HG03565 (cell line): ENCODE measurements at regions not wholly inside any gene's neighbourhood (a gene's known extent, or its start where the extent isn't known, plus 50 kb on each side); places are given as distances from the start of the nearest gene placed in this dataset.

Experiments used
- ATAC-seq: cut with Tn5 transposase; IDR thresholded peaks from one replicate; pipeline ENCODE4 v1.9.1; 2021; ENCODE audit warnings: mild to moderate bottlenecking, moderate library complexity; ENCODE audit not compliant: unreplicated experiment

DNA sequence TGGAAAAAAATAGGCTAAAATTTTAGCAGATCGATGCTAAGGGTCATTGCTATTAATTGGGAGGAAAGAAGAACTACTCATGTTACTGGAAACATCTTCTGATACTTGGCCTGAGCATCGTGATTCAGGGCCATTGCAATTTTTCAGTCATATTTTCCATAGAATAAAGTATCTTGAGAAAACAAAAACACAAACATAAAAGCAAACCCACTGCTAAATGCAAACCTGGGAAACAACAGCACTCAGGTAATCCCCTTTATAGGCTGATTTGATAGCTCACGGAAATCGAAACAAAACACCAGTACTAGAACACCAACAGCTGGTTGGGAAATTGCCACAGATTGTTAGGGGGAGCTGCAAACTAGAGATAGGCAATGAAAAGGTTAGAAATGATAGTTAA, 172.9 kb upstream of the ESRRG start:
- no peak for ATAC-seq

DNA sequence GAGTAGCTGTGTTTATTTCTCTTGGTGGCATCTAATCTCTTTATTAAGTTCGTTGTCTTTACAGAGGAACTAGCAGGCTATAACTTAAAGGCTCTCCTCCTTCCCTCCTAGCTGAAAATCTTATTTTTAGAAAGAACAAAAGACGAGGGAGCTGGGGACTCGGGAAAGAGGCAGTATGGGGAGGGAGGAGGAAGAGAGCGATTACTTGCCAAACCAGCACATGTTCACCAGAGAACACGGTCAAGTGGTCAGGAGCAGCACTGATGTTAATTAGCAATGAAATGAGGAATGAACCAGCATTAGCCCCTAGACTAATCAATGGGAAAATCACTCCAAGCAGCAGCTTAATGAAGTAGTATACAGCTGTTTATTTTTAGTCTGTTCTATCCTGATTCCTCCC, 171.3 kb upstream of the ESRRG start:
- ATAC-seq = no peak

DNA sequence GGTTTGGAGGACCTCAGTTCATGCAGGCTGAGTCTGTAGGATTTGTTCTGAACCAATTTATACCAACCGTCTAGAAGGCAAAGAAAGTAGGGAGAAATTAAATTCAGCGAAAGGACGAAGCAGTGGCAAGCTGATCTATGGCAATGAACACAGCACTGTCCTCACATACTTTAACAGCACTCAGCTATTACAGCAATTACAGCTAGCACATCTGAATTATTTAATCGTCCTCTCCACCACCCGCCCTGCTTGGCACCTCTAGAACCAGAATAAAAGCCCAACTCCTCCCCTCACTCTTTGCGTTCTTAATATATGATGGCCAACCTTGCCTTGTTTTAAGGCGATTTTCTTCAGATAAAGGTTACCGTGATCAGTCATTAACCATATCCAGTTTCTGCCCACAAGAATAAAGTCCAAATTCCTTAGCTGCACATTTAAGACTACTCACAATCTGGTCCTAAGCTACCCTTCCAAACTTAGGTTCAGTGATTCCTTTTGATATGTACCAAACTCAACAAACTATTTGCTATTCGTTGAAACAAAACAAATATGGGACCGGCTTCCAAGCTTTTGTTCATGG, 169.4 kb upstream of the ESRRG start:
- ATAC-seq = no peak

DNA sequence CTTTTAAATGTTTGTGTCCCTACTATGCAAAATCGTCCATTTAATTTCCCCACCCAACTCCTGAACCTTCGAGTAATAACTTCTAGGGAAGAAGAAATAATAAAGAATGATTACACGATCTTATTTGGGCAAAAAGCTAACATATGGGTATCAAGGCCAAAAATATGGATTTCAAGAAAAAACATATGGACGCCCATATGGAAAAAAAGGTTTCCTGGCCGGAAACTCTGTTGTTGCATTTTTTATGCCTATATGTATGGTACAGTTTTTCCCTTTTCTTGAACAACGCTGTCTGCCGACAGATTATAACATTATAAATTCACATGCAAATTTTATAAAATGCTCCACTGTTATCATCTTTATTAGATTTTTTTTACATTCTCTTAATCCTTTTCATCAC, 167.6 kb upstream of the ESRRG start:
- no peak for ATAC-seq

DNA sequence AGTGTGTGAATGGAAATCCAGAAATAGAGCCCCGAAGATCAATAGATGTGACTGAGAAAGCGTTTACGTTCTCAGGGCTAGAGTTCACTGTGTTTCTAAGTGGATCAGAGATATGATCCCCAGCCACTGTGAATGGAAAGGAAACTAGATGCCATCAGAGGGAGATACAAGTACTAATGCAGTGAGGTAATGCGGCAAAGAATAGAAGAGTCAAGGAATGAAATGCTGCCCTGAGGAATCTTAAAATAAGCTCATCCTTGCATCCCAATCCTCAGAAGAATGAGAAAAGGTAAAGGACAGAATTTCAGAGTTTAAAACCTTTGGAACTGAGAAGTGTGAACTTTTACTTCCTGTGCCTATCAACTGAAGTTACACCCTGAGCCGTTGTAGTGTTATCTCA, 165.5 kb upstream of the ESRRG start:
- ATAC-seq = no peak

DNA sequence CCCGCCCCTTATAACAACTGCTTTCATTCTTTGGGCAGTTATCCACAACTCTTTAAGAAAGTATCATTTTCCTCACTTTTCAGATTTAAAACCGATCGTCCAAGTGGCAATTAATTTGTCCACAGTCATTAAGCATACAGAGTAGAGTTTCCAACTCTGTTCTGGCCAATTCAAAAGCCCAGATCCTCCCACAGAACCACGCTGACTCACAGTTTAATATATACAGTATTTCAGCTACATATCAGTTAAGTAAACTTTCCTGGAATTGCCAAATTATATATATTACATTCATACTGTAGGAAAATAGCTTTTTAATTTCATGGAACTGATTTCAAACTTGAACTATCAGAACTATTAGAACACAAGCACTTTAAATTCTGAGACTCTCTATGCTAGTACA, 163.8 kb upstream of the ESRRG start:
- no peak for ATAC-seq

DNA sequence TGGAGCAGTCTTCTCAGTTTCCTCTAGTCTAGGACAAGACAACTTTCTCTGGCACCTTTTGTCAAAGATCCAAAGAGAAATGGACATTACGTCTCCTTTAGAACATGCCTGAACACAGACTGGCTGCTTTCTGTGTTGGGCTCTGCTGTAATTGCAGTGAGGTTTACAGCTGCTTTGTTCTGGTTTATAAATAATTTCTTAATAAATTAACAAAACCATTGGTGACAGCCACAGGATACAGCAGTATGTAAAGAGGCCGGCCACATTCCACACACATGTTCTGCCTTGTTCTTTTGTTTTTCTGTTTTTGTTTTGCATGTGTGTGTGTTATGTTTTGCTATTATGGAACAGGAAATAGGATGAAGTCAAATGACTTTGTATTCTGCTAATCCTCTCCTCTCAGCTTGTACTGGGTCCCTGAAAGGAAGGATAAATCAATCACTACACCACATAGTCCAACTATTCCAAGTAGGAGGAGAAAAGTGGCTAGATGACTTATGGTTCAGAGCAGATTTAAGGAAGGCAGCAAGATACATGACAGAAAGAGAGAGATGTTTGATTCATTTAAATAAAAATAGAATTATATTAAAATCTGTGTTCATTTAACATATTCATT, 161.5 kb upstream of the ESRRG start:
- no peak for ATAC-seq

DNA sequence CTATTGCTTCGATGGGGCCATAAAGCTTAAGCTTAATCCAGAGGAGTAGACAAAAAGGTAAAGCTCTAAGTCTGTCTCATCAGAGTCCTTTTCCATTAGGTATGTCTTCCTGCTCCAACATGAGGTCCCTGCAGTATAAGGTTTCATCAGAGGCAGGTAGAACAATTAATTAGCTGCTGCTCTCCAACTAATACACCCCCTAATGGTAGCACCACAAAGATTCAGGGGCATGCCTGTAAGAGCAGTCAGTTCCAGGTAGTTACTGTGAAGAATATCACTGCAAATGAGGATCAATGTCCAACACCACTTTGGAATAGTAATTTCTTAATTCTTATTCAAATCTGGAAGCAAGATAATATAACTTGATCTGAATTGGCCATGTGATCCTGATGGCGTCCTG, 160.3 kb upstream of the ESRRG start:
- no peak for ATAC-seq

DNA sequence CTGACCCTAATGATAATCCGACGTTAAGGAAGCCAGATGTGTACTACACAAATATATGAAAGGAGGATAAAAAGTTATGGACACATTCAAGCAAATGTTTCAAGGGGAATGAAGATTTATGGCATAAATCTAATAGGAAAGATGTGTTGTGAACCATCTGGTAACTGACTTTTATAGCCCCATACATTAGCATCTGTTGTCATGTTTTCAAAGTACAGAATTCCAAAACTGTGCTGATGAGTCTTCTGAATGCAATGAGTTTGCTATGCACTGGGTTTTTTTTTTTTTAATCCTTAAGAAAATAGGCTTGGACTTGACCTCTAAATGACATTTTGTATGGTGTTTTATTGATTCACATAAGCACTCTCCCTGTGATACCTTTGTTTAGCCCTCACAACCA, 158.5 kb upstream of the ESRRG start:
- ATAC-seq = no peak

DNA sequence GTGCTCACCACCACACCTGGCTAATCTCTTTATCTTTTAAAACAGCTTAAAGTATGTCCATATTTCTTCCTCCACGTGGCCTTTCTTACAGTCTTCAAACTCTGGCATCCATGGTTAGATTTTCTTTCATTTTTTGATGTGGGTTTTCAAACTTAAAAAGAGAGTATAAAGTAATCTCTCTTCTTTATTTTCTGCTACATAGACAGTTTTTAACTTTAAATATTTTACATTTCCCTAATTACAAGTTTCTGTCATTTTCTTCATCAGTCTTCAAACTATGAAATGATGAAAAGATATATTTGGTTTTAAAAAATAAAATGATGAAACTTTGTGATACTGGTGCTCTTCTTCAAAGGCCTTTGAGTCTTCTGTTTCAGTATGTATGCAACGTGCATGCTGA, 143.5 kb upstream of the ESRRG start:
- ATAC-seq = no peak

DNA sequence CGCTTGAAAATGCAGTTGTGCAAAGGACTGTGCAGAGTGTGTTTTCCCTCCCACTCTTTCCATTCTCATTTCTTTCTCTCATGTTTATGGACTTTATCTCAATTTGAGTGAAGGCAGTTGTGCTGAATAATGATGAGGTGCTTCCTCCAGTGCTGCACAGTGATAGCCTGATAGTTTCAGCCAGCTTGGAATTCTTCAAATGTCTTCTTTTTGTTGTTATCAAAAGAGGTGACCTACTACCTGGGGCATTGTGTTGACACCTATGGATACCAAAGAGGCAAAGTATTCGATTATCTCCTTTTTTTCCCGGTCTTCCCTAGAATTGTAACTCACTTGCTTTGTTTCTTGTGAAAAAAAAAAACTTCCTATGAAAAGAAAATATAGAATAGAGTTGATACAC, 132.6 kb upstream of the ESRRG start:
- no peak for ATAC-seq

DNA sequence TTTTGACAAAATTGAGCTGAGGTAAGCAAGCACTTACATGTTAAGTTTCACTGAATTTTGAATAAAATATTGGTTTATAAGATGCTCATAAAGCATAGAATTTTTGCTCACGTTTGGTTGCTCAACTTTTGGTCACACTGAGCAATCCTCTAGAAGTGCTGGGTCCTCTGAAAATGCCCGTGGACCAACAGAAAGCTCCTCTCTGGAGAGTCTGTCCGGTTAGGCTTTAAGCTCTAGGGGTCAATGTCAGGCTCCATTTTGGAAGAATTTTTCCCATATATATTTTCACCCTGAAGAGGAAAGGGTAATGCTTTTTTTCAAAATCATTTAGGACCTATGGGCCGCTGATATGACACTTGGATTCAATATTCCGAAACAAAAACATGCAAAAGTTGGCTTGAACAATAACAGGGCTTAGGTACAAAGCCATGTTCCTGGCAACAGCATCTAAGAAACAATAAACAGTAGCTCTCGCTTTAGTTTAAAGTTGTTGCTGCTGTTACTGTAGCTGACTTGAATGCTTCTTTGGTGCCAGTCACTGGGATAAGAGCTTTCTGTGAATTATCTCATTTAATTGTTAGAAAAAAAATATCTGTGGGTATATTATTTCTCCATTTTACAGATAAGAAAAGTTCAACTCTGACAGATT, 131.7 kb upstream of the ESRRG start:
- no peak for ATAC-seq

DNA sequence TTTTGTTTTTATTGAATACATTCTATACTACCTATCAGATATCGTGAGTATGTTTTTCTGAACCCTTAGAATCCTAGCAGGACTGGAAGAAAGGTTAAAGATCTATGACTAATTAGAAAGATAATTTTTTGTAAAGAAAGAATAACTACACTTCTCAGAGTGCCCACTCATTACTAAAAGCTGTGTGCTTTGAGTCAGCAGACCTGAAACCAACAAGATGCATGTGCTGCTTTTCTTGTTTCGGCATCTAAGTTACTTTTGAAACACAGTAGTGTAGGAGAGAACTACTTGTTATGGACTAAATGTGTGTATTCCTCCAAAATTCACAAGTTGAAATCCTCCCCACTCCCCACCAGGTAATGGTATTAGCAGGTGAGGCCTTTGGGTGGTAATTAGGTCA, 127.8 kb upstream of the ESRRG start:
- ATAC-seq = no peak

DNA sequence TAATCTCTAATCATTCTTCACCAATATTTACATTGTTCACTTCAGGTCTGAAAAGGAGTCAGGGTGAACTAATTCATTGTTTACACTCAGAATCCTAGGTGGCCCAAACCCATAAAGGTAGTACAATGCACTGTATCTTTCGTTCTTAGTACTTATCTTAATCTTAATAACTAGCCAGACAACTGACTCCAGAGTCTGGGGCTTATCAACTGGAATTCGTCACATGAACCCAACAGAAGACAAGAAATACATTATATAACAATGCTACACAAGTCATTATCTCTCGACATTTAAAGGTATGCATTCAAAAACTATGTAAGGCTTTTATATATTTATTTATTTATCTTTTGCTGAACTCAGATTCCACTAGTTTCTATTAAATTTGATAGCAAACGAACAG, 125.9 kb upstream of the ESRRG start:
- ATAC-seq = no peak

DNA sequence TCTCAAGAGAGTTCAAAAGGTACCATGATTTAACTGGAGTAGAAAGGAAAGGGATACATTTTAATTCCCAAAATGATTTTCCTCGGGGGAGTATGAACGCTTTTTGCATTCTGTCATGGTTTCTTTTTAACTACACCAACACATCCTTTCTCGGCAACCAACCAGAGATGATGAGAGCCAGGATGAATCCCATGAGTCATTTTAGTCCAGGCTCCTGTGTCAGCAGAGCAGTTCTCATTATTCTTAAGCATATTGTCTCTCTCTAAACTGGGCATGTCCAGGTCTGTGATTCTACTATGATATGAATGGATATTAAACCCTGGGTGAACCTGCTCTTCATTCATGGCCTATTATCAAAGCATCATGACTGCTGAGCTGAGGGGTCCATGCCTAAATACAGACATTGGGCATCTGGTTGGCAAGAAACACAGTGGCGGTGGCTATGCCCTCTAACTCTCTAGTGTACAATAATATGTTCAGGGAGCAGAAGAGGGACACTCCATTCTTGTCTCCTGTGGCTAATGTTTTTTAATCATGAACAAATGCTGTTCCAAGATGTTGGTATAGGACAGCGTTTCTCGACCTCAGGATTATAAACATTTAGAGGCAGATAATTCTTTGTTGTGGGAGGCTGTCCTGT, 124.3 kb upstream of the ESRRG start:
- ATAC-seq = no peak

DNA sequence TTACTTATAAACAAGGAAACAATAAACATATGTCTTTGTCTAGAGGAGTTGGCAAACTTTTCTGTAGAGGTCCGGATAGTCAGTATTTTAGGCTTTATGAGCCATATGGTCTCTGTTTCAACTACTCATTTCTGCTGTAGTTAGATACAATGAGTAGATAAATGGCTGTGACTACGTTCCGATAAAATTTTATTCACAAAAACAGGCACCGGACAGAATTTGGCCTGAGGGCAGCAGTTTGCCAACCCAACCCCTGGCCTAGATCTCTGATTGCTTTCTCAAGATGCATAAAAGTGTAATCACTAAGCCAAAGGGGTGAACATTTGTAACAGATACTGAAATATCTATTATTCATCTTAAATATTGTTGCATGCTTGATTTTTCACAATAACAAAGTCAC, 123.1 kb upstream of the ESRRG start:
- no peak for ATAC-seq

DNA sequence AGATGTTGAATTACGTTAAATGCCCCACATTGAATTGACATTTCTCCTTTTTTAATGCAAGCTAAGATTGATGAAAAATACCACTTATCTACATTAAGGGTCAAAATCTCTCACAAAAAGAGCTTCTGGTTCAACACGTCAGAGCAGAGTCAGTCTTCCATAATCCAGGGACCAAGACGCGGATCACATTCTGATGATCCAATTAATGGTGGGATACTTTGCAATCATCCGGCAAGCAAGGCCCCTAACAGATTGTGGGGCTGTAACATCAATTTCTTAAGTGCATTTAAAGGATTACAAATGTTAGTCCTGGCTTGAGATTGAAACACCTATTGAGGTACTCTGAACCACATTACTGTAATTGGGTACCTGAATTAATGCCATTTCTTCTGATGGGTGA, 120.2 kb upstream of the ESRRG start:
- no peak for ATAC-seq

DNA sequence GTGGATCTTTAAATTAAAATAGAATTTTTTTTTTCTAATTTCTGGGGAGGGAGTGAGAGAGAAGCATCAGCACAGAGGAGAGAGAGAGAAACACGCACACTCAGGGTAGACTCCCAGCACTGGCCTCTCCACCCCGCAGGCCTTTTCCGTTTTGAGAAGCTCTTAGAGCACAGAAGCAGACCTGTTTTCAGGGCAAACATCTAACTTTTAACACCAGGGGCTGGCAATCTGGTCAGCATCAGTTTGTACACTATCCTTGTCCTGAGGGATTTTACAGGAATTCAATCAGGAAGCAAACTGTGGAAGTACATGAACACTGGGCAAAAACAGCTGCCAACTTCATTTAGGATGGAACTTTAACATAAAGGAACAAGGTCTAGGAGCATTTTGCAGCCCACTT, 117.9 kb upstream of the ESRRG start:
- ATAC-seq = no peak

DNA sequence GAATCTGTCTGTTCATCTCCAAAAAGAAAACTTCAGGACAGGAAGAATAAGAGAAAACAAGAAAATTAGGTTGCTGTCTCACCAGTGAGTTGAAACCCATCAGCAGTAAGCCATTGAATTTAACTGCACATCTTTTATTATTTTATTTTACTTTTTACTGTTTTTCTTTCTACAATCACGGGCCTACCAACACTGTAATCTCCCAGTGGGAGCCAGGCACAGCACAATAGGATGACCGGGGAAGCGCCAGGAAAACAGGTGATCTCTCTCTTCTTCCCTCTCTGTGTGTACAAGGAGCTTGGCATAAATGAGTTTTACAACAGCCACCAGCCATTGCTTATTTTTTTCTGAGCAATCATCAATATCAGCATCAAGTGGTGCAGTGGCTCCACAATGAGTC, 113.1 kb upstream of the ESRRG start:
- ATAC-seq = no peak

DNA sequence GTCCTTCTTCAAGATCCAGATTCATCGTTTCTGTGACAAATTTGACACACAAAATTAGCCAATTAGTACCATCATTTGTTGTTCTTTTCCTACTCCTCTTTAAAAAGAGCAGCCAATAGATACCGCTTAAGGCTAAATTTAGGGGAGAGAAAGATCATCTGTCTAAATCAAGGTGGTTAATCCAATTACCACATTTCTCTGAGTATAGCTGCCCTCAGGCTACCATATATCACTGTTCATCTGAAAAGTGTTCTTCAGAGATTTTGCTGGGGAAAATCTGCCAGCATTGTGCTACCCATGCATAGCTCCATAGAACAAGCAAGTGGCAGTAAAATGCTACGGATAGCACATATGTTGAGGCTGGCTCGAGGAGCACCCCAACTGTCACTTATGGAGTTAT, 110.3 kb upstream of the ESRRG start:
- ATAC-seq = no peak

DNA sequence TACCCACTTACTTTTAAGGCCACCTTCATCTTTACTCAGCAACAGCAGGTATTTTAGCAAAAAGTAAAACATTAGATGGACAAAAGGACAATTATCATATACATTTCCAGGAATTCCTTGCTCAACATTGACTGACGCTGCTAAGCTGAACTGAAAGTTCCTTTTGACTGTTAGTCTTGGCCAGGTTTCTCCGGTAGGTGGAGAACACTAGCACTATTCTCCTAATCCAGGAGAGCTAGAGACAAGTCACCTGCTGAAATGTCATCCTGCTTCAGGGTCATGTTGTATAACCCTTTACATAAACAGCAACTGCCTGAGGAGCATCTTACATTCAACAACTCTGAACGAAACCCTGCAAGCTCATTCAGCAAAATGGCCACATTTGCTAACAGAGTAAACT, 109.0 kb upstream of the ESRRG start:
- ATAC-seq = no peak

DNA sequence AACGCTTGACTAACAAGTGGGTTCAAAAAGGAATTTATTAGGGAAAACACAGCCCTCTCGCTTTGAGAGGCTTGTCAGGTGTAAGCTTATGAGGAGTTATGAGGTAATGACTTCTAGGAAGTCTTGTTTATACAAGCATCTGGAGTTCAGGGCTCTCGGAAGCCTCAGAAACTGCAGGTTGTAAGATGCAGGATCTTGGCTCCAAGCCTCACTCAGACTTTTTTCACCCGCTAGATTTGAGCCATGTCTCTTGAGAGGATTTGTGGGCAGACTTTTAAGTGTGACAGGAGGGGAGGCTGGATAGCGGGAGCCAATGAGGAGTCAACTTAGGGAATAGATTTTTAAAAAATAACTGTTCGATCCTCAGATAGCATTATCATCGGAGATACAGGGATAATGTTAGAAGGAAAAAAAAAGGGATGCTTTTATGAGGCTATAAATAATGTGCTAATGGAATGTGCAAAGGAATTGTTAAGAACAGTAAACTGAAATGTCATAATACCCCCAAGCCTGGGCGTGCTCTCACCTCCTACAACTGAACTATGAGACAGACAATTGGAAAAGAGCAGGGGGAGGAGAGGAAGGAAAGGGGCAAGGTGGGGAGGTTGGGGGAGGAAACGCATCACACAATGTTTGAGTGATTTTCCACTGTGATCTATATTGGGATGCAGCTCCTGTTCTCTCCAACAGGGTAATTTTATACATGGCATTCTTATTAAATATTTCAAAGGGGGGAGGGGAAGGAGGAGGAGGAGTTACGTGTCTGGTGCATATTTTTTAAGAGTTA, 107.4 kb upstream of the ESRRG start:
- ATAC-seq = no peak
